Effector memory CD8-positive, alpha-beta T cell (primary cell): ENCODE measurements at regions not wholly inside any gene's neighbourhood (a gene's known extent, or its start where the extent isn't known, plus 50 kb on each side); places are given as distances from the start of the nearest gene placed in this dataset.

Source experiments
- ATAC-seq: fragments of 150-1000 bp; cut with Tn5 transposase; replicated peaks from 2 replicates; pipeline ENCODE4 v1.10.0; 2021; ENCODE audit warnings: mild to moderate bottlenecking, moderate library complexity
- DNase-seq, 3 experiments: peaks; one replicate each; pipeline ENCODE4 v3.0.0; 2021
- H3K27ac Mint-ChIP-seq, 2 donors: one replicate each; pipeline ENCODE4 v1.8.0; 2022; ENCODE audit warnings: mild to moderate bottlenecking in 2 of 2, mixed read lengths in 2 of 2, moderate library complexity in 2 of 2
- H3K27me3 Mint-ChIP-seq, 2 donors: one replicate each; pipeline ENCODE4 v1.8.0; 2022; ENCODE audit warnings: mixed read lengths in 2 of 2
- H3K36me3 Mint-ChIP-seq: one replicate; pipeline ENCODE4 v1.8.0; 2022; ENCODE audit warnings: mild to moderate bottlenecking, moderate library complexity, mixed read lengths; ENCODE audit not compliant: insufficient read depth
- H3K4me1 Mint-ChIP-seq, 2 donors: one replicate each; pipeline ENCODE4 v1.8.0; 2022; ENCODE audit warnings: low read depth in 2 of 2, mixed read lengths in 2 of 2
- H3K4me3 Mint-ChIP-seq, 2 donors: one replicate each; pipeline ENCODE4 v1.8.0; 2022; ENCODE audit warnings: mild to moderate bottlenecking in 2 of 2, mixed read lengths in 2 of 2, moderate library complexity in 2 of 2
- H3K9me3 Mint-ChIP-seq, 2 donors: one replicate each; pipeline ENCODE4 v1.8.0; 2022; ENCODE audit warnings: mixed read lengths in 2 of 2

- Mint-ChIP-seq H3K27me3 (peaks cover 0 to 6% of the 10 kb centered on the region in 2 donors), H3K27ac (no peak overlapping the region), H3K4me1 (no peaks in the 10 kb centered on the region), H3K4me3 (no peak overlapping the region), H3K9me3 (no peaks in the 10 kb centered on the region), H3K36me3 (no peaks in the 10 kb centered on the region)
- ATAC-seq (no peak), DNase-seq (no peak)
Observed at GRCh38 chr1:88537787-88538186, 146.3 kb upstream of the PKN2 start.

- no peaks in the 10 kb centered on the region for H3K9me3 Mint-ChIP-seq
- H3K36me3 Mint-ChIP-seq, result no peaks in the 10 kb centered on the region
- ATAC-seq (no peak), DNase-seq (no peak)
- no peak overlapping the region for H3K27ac Mint-ChIP-seq
- H3K4me1 Mint-ChIP-seq, result no peaks in the 10 kb centered on the region
- H3K4me3 Mint-ChIP-seq, result no peak overlapping the region
- peaks cover 0 to 6% of the 10 kb centered on the region in 2 donors for H3K27me3 Mint-ChIP-seq
Observed at GRCh38 chr1:88538222-88538899, 145.7 kb upstream of the PKN2 start.

GRCh38 chr1:88540255-88540654 lies 143.8 kb upstream of the PKN2 start:
- Mint-ChIP-seq H3K27me3 (peaks cover 6 to 14% of the 10 kb centered on the region in 2 donors), H3K9me3 (no peaks in the 10 kb centered on the region), H3K4me3 (no peak overlapping the region), H3K27ac (no peak overlapping the region), H3K36me3 (no peaks in the 10 kb centered on the region), H3K4me1 (no peaks in the 10 kb centered on the region)
- no peak for DNase-seq
- no peak for ATAC-seq

GRCh38 chr1:88541596-88541995 lies 142.5 kb upstream of the PKN2 start:
- Mint-ChIP-seq H3K9me3 (no peaks in the 10 kb centered on the region), H3K36me3 (no peaks in the 10 kb centered on the region), H3K27ac (no peak overlapping the region), H3K4me3 (no peak overlapping the region), H3K27me3 (peaks cover 6 to 8% of the 10 kb centered on the region in 2 donors), H3K4me1 (no peaks in the 10 kb centered on the region)
- ATAC-seq, result no peak
- DNase-seq, result no peak

GRCh38 chr1:88544195-88544594 lies 139.9 kb upstream of the PKN2 start:
- Mint-ChIP-seq H3K4me3 (no peak overlapping the region), H3K9me3 (no peaks in the 10 kb centered on the region), H3K36me3 (no peaks in the 10 kb centered on the region), H3K27me3 (peaks cover 6 to 8% of the 10 kb centered on the region in 2 donors), H3K27ac (no peak overlapping the region), H3K4me1 (no peaks in the 10 kb centered on the region)
- DNase-seq, result no peak
- ATAC-seq, result no peak

GRCh38 chr1:88549536-88549935 lies 134.5 kb upstream of the PKN2 start:
- Mint-ChIP-seq H3K27ac (no peak overlapping the region), H3K27me3 (peaks cover 0 to 10% of the 10 kb centered on the region in 2 donors), H3K9me3 (no peaks in the 10 kb centered on the region), H3K4me3 (no peak overlapping the region), H3K36me3 (no peaks in the 10 kb centered on the region), H3K4me1 (no peaks in the 10 kb centered on the region)
- DNase-seq (no peak), ATAC-seq (no peak)

DNA sequence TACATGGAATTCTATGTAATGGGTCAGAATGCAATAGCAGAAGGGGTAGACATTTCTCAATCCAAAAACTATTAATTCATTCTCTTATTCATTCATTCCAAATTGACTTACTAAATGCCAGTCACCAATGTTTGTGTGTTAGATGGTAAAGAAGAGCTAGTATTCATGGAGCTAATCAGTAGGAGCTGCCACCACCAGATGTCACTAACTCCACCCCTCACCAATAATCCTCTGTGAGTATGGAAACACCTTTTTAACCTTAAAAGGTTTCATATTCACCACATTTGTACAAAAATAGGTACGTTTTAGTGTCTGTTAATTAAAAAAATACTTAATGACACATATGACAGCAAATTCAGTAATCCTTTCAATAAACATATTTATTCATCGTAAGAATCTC lies 131.8 kb upstream of the PKN2 start:
- Mint-ChIP-seq H3K27ac (no peak overlapping the region), H3K4me1 (no peaks in the 10 kb centered on the region), H3K4me3 (no peak overlapping the region), H3K27me3 (peaks cover 0 to 6% of the 10 kb centered on the region in 2 donors), H3K36me3 (no peaks in the 10 kb centered on the region), H3K9me3 (no peaks in the 10 kb centered on the region)
- ATAC-seq (no peak), DNase-seq (no peak)

- no peaks in the 10 kb centered on the region for H3K9me3 Mint-ChIP-seq
- H3K36me3 Mint-ChIP-seq, result no peaks in the 10 kb centered on the region
- no peak overlapping the region for H3K27ac Mint-ChIP-seq
- H3K4me1 Mint-ChIP-seq, result no peaks in the 10 kb centered on the region
- H3K4me3 Mint-ChIP-seq, result no peak overlapping the region
- no peak for DNase-seq
- peaks cover 0 to 6% of the 10 kb centered on the region in 2 donors for H3K27me3 Mint-ChIP-seq
- no peak for ATAC-seq
Observed at GRCh38 chr1:88557014-88557413, 127.1 kb upstream of the PKN2 start.

- Mint-ChIP-seq H3K27ac (no peak overlapping the region), H3K9me3 (no peaks in the 10 kb centered on the region), H3K4me1 (no peaks in the 10 kb centered on the region), H3K36me3 (no peaks in the 10 kb centered on the region), H3K27me3 (peaks cover 0 to 7% of the 10 kb centered on the region in 2 donors), H3K4me3 (no peak overlapping the region)
- DNase-seq (no peak), ATAC-seq (no peak)
Observed at GRCh38 chr1:88560621-88561020, 123.5 kb upstream of the PKN2 start.

DNA sequence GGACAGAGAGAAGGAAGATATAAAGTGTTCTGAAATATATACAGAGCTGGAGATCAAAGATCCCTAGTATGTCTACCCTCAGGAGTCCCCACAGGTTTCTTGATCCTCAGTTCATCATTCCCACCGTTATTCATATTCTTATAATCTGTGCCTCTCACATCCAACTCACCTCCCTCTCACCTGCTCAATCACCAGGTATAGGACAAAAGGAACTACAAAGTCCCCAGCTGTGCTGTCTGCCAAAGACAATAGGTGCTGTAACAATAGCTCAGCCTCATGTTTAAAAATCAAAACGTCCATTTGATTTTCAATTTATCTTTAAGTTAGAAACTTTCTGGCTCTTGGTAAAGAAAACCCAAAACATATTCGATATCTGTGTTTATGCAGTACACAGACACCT lies 121.1 kb upstream of the PKN2 start:
- Mint-ChIP-seq H3K4me3 (no peak overlapping the region), H3K27me3 (peaks cover 0 to 21% of the 10 kb centered on the region in 2 donors), H3K36me3 (no peaks in the 10 kb centered on the region), H3K27ac (no peak overlapping the region), H3K4me1 (no peaks in the 10 kb centered on the region), H3K9me3 (no peaks in the 10 kb centered on the region)
- ATAC-seq (no peak), DNase-seq (no peak)

DNA sequence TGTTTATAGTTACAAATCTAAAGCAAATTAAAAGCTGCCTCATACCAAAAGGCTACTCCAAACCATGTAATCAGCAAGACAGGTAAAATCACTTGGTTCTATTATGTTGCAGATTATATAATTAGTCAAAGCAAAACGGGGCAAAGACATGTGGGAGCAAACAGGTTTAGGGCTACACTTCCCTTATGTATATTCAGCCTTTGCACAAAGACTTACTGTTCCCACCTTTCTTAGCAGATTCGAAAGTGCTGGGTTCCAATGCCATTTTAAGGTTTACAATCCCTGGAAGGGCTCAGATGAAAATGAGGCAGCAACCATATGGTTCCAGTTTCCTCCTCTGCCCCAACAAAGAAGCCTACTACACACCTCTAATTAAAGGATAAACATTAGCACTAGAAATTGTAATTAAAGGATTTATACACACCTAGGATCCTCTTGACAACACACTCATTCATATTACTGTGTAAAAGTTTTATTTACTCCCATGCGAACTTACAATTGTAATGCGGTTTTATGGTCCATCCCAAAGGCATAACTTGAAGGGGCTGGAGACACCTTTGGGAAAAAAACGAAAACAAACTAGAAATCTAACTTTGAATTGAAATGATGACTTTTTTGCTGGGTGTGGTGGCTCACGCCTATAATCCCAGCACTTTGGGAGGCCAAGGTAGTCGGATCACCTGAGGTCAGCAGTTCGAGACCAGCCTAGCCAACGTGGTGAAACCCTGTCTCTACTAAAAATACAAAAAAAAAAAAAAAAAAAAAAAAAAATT lies 117.3 kb upstream of the PKN2 start:
- Mint-ChIP-seq H3K27ac (no peak overlapping the region), H3K4me3 (no peak overlapping the region), H3K9me3 (no peaks in the 10 kb centered on the region), H3K4me1 (no peaks in the 10 kb centered on the region), H3K27me3 (peaks cover 3 to 32% of the 10 kb centered on the region in 2 donors), H3K36me3 (no peaks in the 10 kb centered on the region)
- no peak for ATAC-seq
- no peak for DNase-seq

DNA sequence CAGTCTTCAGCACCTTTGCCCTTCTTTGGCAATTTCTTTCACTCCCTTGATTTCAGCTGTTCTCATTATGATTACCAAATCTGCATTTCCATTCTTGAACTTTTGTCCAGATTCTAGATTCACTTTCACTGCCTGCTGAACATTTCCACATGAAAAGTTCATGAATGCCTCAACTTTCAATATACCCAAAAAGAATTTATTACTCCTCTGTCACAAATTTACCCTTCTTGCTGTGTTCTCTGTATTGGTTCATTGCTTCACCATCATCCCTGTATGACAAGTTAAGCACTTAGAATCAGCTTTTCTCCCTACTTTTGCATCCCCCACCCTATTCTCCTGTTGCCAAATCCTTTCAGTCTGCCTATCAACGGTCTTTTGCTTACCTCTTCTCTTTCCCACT lies 112.6 kb upstream of the PKN2 start:
- no peaks in the 10 kb centered on the region for H3K4me1 Mint-ChIP-seq
- DNase-seq, result no peak
- no peaks in the 10 kb centered on the region for H3K36me3 Mint-ChIP-seq
- peaks cover 28% of the 10 kb centered on the region in 2 donors for H3K27me3 Mint-ChIP-seq
- H3K4me3 Mint-ChIP-seq, result no peak overlapping the region
- no peaks in the 10 kb centered on the region for H3K9me3 Mint-ChIP-seq
- no peak for ATAC-seq
- no peak overlapping the region for H3K27ac Mint-ChIP-seq

GRCh38 chr1:88579598-88579997 lies 104.5 kb upstream of the PKN2 start:
- DNase-seq (no peak), ATAC-seq (no peak)
- H3K36me3 Mint-ChIP-seq, result no peaks in the 10 kb centered on the region
- no peak overlapping the region for H3K27ac Mint-ChIP-seq
- no peak overlapping the region for H3K4me3 Mint-ChIP-seq
- no peaks in the 10 kb centered on the region for H3K4me1 Mint-ChIP-seq
- H3K27me3 Mint-ChIP-seq, result peaks cover 40 to 55% of the 10 kb centered on the region in 2 donors
- no peaks in the 10 kb centered on the region for H3K9me3 Mint-ChIP-seq

DNA sequence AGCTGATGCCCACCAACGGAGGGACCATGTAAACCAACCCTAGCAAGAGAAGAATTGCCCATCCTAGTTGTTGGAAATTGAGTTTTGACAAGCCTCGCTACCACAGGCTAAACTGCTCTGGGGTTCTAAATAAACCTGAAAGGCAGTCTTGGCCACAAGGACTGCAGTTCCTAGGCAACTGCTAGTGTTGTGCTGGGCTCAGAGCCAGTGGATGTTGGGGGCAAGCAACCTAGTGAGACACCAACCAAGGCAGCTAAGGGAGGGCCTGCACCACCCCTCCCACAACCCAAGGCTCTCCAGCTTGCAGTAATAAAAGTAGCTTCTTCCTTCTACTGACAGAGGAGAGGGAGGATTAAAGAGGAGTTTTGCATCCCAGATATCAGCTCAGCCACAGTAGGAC lies 102.4 kb upstream of the PKN2 start:
- no peaks in the 10 kb centered on the region for H3K4me1 Mint-ChIP-seq
- peaks cover 52 to 56% of the 10 kb centered on the region in 2 donors for H3K27me3 Mint-ChIP-seq
- H3K4me3 Mint-ChIP-seq, result no peak overlapping the region
- no peaks in the 10 kb centered on the region for H3K36me3 Mint-ChIP-seq
- DNase-seq (no peak), ATAC-seq (no peak)
- no peaks in the 10 kb centered on the region for H3K9me3 Mint-ChIP-seq
- no peak overlapping the region for H3K27ac Mint-ChIP-seq
